IMR-90 (cell line): ENCODE measurements at regions not wholly inside any gene's neighbourhood (a gene's known extent, or its start where the extent isn't known, plus 50 kb on each side); places are given as distances from the start of the nearest gene placed in this dataset.

Source experiments
- POLR2A ChIP-seq: IDR thresholded peaks from 2 replicates; pipeline ENCODE4 v1.6.1; 2012; ENCODE audit warnings: mild to moderate bottlenecking, low read depth, low read length
- TF ChIP-seq, protein P1 (sequence below): conservative IDR thresholded peaks from 2 replicates; pipeline ENCODE4 v1.5.1; 2012; ENCODE audit warnings: mild to moderate bottlenecking, low read depth, low read length, improper control_type of control experiment

DNA sequence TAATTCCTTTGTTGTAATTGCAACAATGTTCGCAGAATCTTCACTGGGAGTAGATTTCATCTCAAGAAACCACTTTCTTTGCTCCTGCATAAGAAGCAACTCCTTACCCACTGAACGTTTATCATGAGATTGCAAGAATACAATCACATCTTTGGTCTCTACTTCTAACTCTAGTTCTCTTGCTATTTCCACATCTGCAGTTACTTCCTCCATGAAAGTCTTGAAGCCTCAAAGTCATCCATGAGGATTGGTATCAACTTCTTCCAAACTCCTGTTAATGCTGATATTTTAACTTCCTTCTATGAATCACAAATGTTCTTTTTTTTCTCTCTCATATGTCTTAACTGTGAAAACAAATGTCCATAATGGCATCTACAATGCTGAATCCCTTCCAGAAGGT is 118.6 kb upstream of the RAB4A start:
- TF ChIP-seq POLR2A: no peak
- TF ChIP-seq, protein P1, sequence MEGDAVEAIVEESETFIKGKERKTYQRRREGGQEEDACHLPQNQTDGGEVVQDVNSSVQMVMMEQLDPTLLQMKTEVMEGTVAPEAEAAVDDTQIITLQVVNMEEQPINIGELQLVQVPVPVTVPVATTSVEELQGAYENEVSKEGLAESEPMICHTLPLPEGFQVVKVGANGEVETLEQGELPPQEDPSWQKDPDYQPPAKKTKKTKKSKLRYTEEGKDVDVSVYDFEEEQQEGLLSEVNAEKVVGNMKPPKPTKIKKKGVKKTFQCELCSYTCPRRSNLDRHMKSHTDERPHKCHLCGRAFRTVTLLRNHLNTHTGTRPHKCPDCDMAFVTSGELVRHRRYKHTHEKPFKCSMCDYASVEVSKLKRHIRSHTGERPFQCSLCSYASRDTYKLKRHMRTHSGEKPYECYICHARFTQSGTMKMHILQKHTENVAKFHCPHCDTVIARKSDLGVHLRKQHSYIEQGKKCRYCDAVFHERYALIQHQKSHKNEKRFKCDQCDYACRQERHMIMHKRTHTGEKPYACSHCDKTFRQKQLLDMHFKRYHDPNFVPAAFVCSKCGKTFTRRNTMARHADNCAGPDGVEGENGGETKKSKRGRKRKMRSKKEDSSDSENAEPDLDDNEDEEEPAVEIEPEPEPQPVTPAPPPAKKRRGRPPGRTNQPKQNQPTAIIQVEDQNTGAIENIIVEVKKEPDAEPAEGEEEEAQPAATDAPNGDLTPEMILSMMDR: no peak
